H1 (cell line): ENCODE measurements at regions not wholly inside any gene's neighbourhood (a gene's known extent, or its start where the extent isn't known, plus 50 kb on each side); places are given as distances from the start of the nearest gene placed in this dataset.

Experiments used
- CTCF ChIA-PET: fragments of 300-600 bp; sonication (Branson Sonifier 250); formaldehyde crosslinking; loops from one replicate; lab custom pipeline; 2021; ENCODE audit not compliant: partially characterized antibody; lab: Charles Lee
- POLR2A ChIA-PET: fragments of 300-600 bp; sonication (Branson Sonifier 250); formaldehyde crosslinking; loops from one replicate; lab custom pipeline; 2021; ENCODE audit warnings: inconsistent platforms; ENCODE audit not compliant: partially characterized antibody; lab: Charles Lee
- DNase-seq, 2 experiments: peaks; one replicate each; pipeline versions ENCODE4 v3.0.0 to v3.0.0-alpha.2; 2010 to 2022; ENCODE audit warnings: low spot score in 2 of 2, low read depth in 1 of 2, mixed read lengths in 1 of 2
- FAIRE-seq: peaks from 2 replicates; lab custom pipeline; 2011; peaks lifted over from hg19 to GRCh38; lab: Jason Lieb, UNC
- H2AFZ ChIP-seq: 2 replicates; pipeline ENCODE4 v1.8.1; 2012; ENCODE audit warnings: low read length, inconsistent platforms
- H2AK5ac ChIP-seq: 2 replicates; pipeline ENCODE4 v1.6.1; 2013; ENCODE audit warnings: low read depth, low read length
- H2BK120ac ChIP-seq: replicated peaks from 2 replicates; pipeline ENCODE3; 2013; ENCODE audit warnings: low read depth, low read length, inconsistent platforms
- H2BK12ac ChIP-seq: 2 replicates; pipeline ENCODE4 v1.6.1; 2013; ENCODE audit warnings: low read depth, low read length
- H2BK15ac ChIP-seq: 2 replicates; pipeline ENCODE4 v1.6.1; 2013; ENCODE audit warnings: low read length
- H2BK20ac ChIP-seq: 2 replicates; pipeline ENCODE4 v1.6.1; 2013; ENCODE audit warnings: low read length
- H2BK5ac ChIP-seq: 2 replicates; pipeline ENCODE4 v1.6.1; 2013; ENCODE audit warnings: low read depth, low read length
- H3K14ac ChIP-seq: 2 replicates; pipeline ENCODE4 v1.6.1; 2013; ENCODE audit warnings: inconsistent platforms; ENCODE audit not compliant: insufficient read length
- H3K18ac ChIP-seq: 2 replicates; pipeline ENCODE4 v1.6.1; 2013; ENCODE audit warnings: low read length; ENCODE audit errors: extremely low read depth
- H3K23ac ChIP-seq: 2 replicates; pipeline ENCODE4 v1.6.1; 2013; ENCODE audit warnings: inconsistent platforms; ENCODE audit not compliant: insufficient read length
- H3K23me2 ChIP-seq: 2 replicates; pipeline ENCODE4 v1.6.1; 2013; ENCODE audit warnings: low read depth, low read length
- H3K27ac ChIP-seq: 2 replicates; pipeline ENCODE4 v1.6.1; 2011; ENCODE audit warnings: low read depth, low read length, inconsistent platforms
- H3K27me3 ChIP-seq, 4 experiments: replicated peaks in 1 of 4; 1 replicate in 1 of 4; 2 replicates in 3 of 4; pipeline versions ENCODE4 v1.6.1 to v1.8.1; 2011 to 2013; ENCODE audit warnings: low read length in 3 of 4, mild to moderate bottlenecking in 3 of 4, inconsistent platforms in 2 of 4, mixed read lengths in 2 of 4, moderate library complexity in 1 of 4; ENCODE audit not compliant: control insufficient read depth in 3 of 4, insufficient read depth in 3 of 4; ENCODE audit errors: extremely low read depth in 1 of 4
- H3K36me3 ChIP-seq, 4 experiments: 2 replicates each; pipeline versions ENCODE4 v1.6.1 to v1.8.1; 2011 to 2013; ENCODE audit warnings: mild to moderate bottlenecking in 4 of 4, low read length in 3 of 4, moderate library complexity in 2 of 4, control low read depth in 1 of 4, inconsistent platforms in 1 of 4; ENCODE audit not compliant: insufficient read depth in 4 of 4, control insufficient read depth in 2 of 4
- H3K4ac ChIP-seq: replicated peaks from 2 replicates; pipeline ENCODE3; 2013; ENCODE audit warnings: low read length, low read depth, mixed read lengths, inconsistent platforms; ENCODE audit not compliant: insufficient read length
- H3K4me1 ChIP-seq, 4 experiments: replicated peaks in 1 of 4; 1 replicate in 1 of 4; 2 replicates in 3 of 4; pipeline versions ENCODE4 v1.6.1 to v1.8.1; 2011 to 2013; ENCODE audit warnings: low read length in 3 of 4, inconsistent platforms in 2 of 4, mixed read lengths in 1 of 4; ENCODE audit not compliant: insufficient read depth in 4 of 4, control insufficient read depth in 3 of 4
- H3K4me2 ChIP-seq, 2 experiments: 2 replicates each; pipeline versions ENCODE4 v1.6.1 to v1.8.1; 2011 to 2013; ENCODE audit warnings: low read depth in 2 of 2, low read length in 2 of 2, control low read depth in 1 of 2, inconsistent platforms in 1 of 2, mild to moderate bottlenecking in 1 of 2; ENCODE audit not compliant: insufficient read depth in 1 of 2
- H3K4me3 ChIP-seq, 4 experiments: fragments of 200-600, 300-600 bp in 1 of 4; sonication (generic), shearing (Covaris generic), sonication (Bioruptor Twin) in 1 of 4; 2 replicates each; pipeline versions ENCODE4 v1.5.1 to v1.8.1; 2011 to 2016; ENCODE audit warnings: low read length in 4 of 4, low read depth in 3 of 4, control low read depth in 2 of 4, inconsistent platforms in 2 of 4, mild to moderate bottlenecking in 2 of 4, mixed read lengths in 1 of 4, moderate library complexity in 1 of 4; ENCODE audit not compliant: insufficient read depth in 2 of 4; ENCODE audit errors: extremely low read depth in 1 of 4
- H3K56ac ChIP-seq: replicated peaks from 2 replicates; pipeline ENCODE3; 2013; ENCODE audit warnings: low read depth, mild to moderate bottlenecking, mixed read lengths, low read length, inconsistent platforms; ENCODE audit not compliant: insufficient read length
- H3K79me1 ChIP-seq: 2 replicates; pipeline ENCODE4 v1.6.1; 2013; ENCODE audit warnings: low read depth, low read length, control low read depth
- H3K79me2 ChIP-seq, 2 experiments: 2 replicates each; pipeline versions ENCODE4 v1.6.1 to v1.8.1; 2012 to 2013; ENCODE audit warnings: low read length in 2 of 2, mild to moderate bottlenecking in 2 of 2, inconsistent platforms in 1 of 2; ENCODE audit not compliant: insufficient read depth in 2 of 2, control insufficient read depth in 1 of 2
- H3K9ac ChIP-seq, 4 experiments: replicated peaks in 1 of 4; 1 replicate in 1 of 4; 2 replicates in 3 of 4; pipeline versions ENCODE4 v1.6.1 to v1.8.1; 2011 to 2013; ENCODE audit warnings: low read depth in 3 of 4, low read length in 3 of 4, control low read depth in 2 of 4, mild to moderate bottlenecking in 2 of 4, moderate library complexity in 2 of 4, inconsistent platforms in 1 of 4; ENCODE audit errors: extremely low read depth in 1 of 4
- H3K9me3 ChIP-seq, 2 experiments: 2 replicates each; pipeline versions ENCODE4 v1.6.1 to v1.8.1; 2012 to 2013; ENCODE audit warnings: mild to moderate bottlenecking in 2 of 2, moderate library complexity in 2 of 2, control low read depth in 1 of 2, inconsistent platforms in 1 of 2, low read depth in 1 of 2, low read length in 1 of 2, mixed read lengths in 1 of 2; ENCODE audit not compliant: insufficient read depth in 2 of 2
- H4K20me1 ChIP-seq, 2 experiments: replicated peaks in 1 of 2; 2 replicates each; pipeline versions ENCODE3 to v1.8.1; 2011 to 2013; ENCODE audit warnings: inconsistent platforms in 2 of 2, low read length in 2 of 2, mild to moderate bottlenecking in 1 of 2; ENCODE audit not compliant: insufficient read depth in 2 of 2, control insufficient read depth in 1 of 2
- H4K5ac ChIP-seq: 2 replicates; pipeline ENCODE4 v1.6.1; 2013; ENCODE audit warnings: low read length, low read depth, mixed read lengths, inconsistent platforms; ENCODE audit not compliant: insufficient read length
- H4K8ac ChIP-seq: 2 replicates; pipeline ENCODE4 v1.8.0; 2013; ENCODE audit warnings: mild to moderate bottlenecking, moderate library complexity, low read length, inconsistent platforms; ENCODE audit not compliant: insufficient read depth; ENCODE audit errors: extremely low read depth
- H4K91ac ChIP-seq: replicated peaks from 2 replicates; pipeline ENCODE3; 2013; ENCODE audit warnings: low read length, mixed read lengths, inconsistent platforms; ENCODE audit not compliant: insufficient read length
- ASH2L ChIP-seq: fragments of 200-600, 300-600 bp; sonication (generic); IDR thresholded peaks from one replicate; pipeline ENCODE4 v1.7.1; 2017; ENCODE audit warnings: low read length
- BRCA1 ChIP-seq: IDR thresholded peaks from 2 replicates; pipeline ENCODE4 v1.6.1; 2012; ENCODE audit warnings: low read depth, low read length, improper control_type of control experiment
- CTBP2 ChIP-seq: IDR thresholded peaks from 2 replicates; pipeline ENCODE4 v1.7.0; 2011; ENCODE audit warnings: borderline replicate concordance, mild to moderate bottlenecking, moderate library complexity, mixed read lengths, low read length; ENCODE audit not compliant: insufficient read depth, insufficient read length
- EZH2 ChIP-seq: fragments of 200-600 bp; sonication (generic); IDR thresholded peaks from 2 replicates; pipeline ENCODE4 v1.7.1; 2012; ENCODE audit warnings: low read depth, mild to moderate bottlenecking, moderate library complexity, low read length, inconsistent platforms; ENCODE audit not compliant: severe bottlenecking
- SIRT6 ChIP-seq: IDR thresholded peaks from one replicate; pipeline ENCODE4 v1.7.1; 2012; ENCODE audit warnings: low read length, inconsistent platforms
- SUZ12 ChIP-seq: fragments of 200-600 bp; sonication (generic); IDR thresholded peaks from 2 replicates; pipeline ENCODE4 v1.6.1; 2012; ENCODE audit warnings: mild to moderate bottlenecking, inconsistent platforms, low read length, moderate library complexity, mixed read lengths
- WGBS, 2 experiments: shearing (Covaris generic) in 1 of 2; methylation state at CpG; one replicate each; pipeline versions ENCODE4 v1.1.6 to v1.1.7; 2013 to 2015; ENCODE audit warnings: low lambda C conversion rate in 2 of 2, mixed read lengths in 2 of 2, inconsistent platforms in 1 of 2, low coverage in 1 of 2, missing lambda C conversion rate in 1 of 2; ENCODE audit not compliant: insufficient replicate concordance in 2 of 2, insufficient coverage in 1 of 2, insufficient read length in 1 of 2; ENCODE audit errors: extremely low coverage in 1 of 2, missing lambda C conversion rate in 1 of 2; 5-methylcytosine and 5-hydroxymethylcytosine counted together

GRCh38 chr10:63773106-63773505 lies 251.9 kb downstream of the REEP3 start:
- DNase-seq: no peak
- no peak overlapping the region for H3K4ac ChIP-seq
- POLR2A ChIA-PET: no interaction called here

More at GRCh38 chr10:63773106-63773505, 251.9 kb downstream of the REEP3 start:
- Histone ChIP-seq H2BK120ac (no peak overlapping the region), H3K36me3 (no peaks in the 10 kb centered on the region), H3K18ac (no peak overlapping the region), H3K79me1 (no peaks in the 10 kb centered on the region), H3K4me2 (no peak overlapping the region), H2BK15ac (no peak overlapping the region), H3K4me1 (no peaks in the 10 kb centered on the region), H3K79me2 (no peaks in the 10 kb centered on the region), H2AK5ac (no peak overlapping the region), H3K14ac (no peak overlapping the region), H3K27ac (no peak overlapping the region), H2BK12ac (no peak overlapping the region), H4K8ac (no peak overlapping the region), H2BK20ac (no peak overlapping the region), H3K9me3 (no peaks in the 10 kb centered on the region), H4K5ac (no peak overlapping the region), H3K23me2 (no peaks in the 10 kb centered on the region), H3K4me3 (no peak overlapping the region), H4K20me1 (no peaks in the 10 kb centered on the region), H3K56ac (no peak overlapping the region), H2AFZ (no peak overlapping the region), H2BK5ac (no peak overlapping the region), H4K91ac (no peak overlapping the region), H3K23ac (no peak overlapping the region), H3K27me3 (no peaks in the 10 kb centered on the region), H3K9ac (no peak overlapping the region)
- WGBS, 2 experiments: 65% methylated on average over 1 of the region's 1 CpG; no CpG with 5 or more reads in 1 of the 2 experiments
- no peak for FAIRE-seq
- CTCF ChIA-PET: no interaction called here
- TF ChIP-seq CTBP2: no peak
- no peak for TF ChIP-seq ASH2L
- TF ChIP-seq BRCA1: no peak
- TF ChIP-seq SIRT6: no peak
- no peak for TF ChIP-seq EZH2
- no peak for TF ChIP-seq SUZ12
